Fibroblast of skin of left biceps (primary cell): ENCODE measurements at regions not wholly inside any gene's neighbourhood (a gene's known extent, or its start where the extent isn't known, plus 50 kb on each side); places are given as distances from the start of the nearest gene placed in this dataset.
"Not testable (repeated sequence)": the region's sequence is repeated elsewhere in the genome, so short reads cannot be mapped to it uniquely, and the experiment has no call there.

Source experiments
- DNase-seq, 2 experiments: peaks; one replicate each; pipeline ENCODE4 v3.0.0-alpha.2; 2013; ENCODE audit warnings: low read depth in 2 of 2

DNA sequence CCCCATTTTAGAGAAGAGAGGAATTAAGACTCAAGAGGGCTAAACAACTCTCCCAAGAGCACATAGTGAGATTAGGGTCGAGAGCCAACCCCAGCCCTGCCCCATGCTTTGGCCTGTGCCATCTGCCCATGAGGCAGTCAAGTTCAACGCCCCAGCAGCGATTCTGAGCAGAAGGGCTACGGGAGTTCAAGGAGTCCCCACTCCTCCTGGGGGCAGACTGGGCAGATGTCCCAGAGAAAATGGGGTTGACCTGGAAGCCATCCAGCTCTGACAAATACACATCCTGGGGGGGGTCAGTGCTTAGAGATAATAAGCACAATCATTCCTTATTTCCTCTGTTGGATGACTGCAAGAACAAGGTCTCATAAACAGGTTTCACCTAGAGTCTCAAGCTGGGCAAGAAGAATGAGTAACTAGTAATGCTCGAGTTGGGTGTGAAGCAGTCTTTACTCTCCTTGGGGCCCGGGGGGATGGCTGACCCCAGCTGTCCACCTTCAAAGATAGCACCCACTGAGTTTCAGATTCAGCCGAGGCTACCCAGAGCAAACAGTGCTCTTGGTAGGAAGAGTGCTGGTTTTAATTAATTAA is 716.4 kb downstream of the RNF144A start:
- DNase-seq: no peak

DNA sequence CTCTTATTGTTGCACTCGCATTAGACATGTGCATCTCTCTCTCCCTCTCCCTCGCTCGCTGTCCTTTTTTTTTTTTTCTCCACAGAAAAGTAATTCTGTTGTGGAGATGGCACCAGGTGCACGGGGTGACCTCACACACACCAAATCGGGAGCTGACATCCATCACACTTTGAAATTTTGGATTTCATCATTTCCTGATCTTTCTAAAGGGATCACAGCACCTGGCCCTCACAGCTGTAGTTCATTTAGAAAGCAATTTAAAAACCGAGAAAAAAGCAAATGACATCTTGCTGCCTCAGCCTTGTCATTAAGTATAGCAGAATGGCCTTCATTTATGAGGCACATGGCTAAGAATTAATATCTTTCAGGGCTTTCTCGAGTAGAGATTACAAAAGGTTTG is 717.2 kb downstream of the RNF144A start:
- no peak for DNase-seq

DNA sequence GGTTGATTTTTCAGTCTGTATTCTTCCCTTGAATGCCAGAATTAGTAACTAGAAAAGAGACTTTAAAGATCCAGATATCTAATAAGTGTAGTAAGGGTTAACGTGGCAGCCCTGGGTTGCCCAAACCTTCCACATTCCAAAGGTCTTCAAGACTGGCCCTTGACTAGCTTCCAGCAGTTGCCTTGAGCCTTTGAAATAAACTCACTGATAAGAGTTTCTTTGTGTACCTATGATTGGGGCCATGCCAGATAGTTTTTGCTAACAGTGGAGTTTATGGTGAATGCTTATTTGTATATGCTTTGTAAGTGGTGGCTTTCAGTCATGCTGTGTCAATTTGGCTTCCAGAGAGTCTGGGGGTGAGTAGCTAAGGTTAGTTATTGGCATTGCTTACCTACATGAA is 722.3 kb downstream of the RNF144A start:
- no peak for DNase-seq

DNA sequence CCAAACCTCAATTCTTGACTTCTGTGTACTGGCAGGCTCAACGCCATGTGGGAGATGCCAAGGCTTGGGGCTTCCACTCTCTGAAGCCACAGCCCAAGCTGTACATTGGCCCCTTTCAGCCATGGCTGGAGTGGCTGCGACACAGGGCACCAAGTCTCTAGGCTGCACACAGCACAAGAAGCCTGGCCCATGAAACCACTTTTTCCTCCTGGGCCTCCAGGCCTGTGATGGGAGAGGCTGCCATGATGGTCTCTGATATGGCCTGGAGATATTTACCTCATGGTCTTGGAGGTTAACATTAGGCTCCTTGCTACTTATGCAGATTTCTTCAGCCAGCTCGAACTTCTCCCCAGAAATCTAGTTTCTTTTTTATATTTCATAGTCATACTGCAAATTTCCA is 724.1 kb downstream of the RNF144A start:
- DNase-seq: not testable (repeated sequence)

DNA sequence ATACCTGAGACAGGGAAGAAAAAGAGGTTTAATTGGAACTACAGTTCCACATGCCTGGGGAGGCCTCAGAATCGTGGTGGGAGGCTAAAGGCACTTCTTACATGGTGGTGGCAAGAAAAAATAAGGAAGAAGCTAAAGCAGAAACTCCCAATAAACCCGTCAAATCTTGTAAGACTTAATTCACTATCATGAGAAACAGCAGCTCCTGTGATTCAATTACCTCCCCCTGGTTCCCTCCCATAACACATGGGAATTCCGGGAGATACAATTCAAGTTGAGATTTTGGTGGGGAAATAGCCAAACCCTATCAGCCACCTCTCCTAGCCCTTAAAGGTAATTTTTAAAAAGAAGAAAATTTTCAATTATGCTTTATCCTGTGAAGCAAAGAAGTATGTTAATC is 728.8 kb downstream of the RNF144A start:
- DNase-seq: no peak

DNA sequence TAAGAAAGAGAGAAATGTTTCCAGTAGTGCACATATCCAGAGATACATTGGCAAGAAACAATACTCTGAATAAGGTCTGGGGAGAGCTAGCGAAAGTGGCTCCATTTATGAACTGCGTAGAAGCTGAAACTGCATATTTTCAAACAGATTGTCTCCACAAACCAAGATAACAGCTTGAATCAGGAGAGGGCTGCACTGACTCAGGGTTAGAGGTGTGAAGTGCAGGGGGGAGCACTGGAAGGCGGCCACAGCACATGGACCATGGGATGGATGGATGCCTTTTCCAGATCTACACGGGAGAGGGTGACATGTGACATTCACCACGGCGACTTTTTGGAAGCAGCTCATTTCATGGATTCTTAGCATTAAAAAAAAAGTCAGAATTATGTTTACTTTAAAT is 729.4 kb downstream of the RNF144A start:
- no peak for DNase-seq

DNA sequence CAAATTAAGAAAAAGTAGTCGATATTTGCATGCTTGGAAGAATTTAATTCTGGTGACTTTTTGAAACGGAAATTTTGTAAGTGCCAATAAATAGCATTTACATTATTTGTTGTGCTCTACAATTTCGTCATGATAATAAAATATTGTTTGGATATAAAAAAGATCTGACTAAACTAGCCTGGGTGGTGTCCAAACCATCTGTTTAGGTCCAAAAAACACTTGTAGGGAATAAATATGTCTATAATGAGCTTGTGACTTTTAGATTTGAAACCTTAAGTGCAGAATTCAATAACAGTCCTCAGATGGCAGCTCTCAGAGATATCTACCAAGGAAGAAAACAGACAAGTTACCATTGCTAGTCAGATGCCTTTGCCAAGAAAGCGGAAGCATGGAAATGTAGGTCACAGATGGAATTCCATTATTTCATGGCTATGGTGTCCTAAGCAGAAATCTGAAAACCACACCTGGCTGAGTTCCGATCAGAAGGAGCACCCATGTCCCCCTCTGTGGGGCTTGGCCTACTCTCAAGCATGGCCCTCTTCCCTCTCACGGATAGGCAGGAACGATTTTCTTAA is 731.1 kb downstream of the RNF144A start:
- no peak for DNase-seq

DNA sequence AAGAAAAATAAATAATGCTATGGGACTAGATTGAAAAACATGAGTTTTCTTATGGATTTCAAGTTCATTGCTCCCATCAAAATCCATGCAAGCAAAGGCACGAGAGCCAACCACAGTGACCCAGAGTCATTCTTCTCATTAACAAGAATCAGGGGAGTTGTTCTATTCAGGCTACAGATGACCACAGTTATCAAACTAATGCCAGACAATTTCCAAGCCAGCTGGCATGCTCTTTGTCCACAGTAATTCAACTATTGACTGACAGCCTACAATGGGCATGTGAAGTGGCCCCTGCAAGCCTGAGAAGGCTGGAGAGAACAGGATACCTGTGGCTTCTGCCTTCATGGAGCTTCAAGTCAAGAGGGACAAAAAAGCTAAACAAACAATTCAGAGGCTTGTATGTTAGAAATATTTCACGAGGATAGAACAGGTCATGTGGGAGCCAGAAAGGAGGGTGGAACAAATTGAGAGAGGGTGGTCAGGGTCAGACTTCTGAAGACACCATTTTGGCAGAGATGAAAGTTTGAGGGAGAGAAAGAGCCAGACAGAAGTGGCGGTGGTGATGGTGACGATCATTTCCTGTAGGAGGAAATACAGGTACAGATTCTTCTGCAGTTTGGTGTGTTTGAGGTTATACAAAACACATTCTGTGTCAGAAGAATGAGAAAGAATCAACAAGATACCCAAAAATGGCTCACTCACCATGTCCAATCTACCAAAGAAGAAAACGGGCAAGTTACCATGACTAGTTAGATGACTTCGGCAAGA is 732.4 kb downstream of the RNF144A start:
- no peak for DNase-seq

DNA sequence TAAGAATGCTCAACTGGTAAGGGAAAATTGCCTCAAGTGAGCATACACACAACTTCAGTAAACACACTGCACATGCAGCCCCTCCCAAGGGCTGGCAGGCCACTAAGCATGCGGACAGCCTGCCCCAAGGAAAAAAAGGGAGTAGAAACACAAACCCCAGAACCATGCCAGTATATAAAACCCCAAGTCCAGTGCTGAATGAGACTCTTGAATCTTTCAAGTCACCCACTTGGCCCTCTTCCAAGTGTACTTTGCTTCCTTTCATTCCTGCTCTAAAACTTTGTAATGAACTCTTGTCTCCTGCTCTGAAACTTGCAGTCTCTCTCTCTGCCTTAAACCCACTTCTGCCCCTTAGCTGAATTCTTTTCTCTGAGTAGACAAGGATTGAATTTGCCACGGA is 736.4 kb downstream of the RNF144A start:
- no peak for DNase-seq

DNA sequence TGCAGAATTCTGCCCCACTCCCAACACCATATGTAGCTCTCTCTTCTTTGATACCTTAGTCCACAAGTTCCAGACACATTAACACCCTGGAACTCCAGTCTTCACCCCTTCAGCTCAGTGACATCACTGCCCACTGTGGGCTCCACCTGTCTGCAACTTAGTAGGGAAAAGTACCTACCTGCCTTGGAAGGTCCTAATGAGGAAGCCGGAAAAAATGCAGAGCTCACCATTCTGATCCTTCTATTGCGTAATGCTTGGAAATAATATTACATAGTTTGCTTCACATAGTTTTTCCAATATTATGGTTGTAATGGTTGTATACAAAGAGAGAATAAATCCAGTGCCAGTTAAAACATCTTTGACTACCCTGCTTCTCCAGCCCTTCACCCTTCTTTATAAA is 738.4 kb downstream of the RNF144A start:
- no peak for DNase-seq

DNA sequence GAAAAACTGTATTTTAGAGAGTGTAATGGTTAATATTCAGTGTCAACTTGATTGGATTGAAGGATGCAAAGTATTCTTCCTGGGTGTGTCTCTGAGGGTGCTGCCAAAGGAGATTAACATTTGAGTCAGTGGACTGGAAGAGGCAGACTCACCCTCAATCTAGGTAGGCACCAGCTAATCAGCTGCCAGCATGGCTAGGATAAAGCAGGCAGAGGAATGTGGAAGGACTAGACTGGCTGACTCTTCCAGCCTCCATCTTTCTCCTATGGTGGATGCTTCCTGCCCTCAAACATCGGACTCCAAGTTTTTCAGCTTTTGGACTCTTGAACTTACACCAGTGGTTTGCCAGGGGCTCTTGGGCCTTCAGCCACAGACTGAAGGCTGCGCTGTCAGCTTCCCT is 740.3 kb downstream of the RNF144A start:
- not testable (repeated sequence) for DNase-seq

DNA sequence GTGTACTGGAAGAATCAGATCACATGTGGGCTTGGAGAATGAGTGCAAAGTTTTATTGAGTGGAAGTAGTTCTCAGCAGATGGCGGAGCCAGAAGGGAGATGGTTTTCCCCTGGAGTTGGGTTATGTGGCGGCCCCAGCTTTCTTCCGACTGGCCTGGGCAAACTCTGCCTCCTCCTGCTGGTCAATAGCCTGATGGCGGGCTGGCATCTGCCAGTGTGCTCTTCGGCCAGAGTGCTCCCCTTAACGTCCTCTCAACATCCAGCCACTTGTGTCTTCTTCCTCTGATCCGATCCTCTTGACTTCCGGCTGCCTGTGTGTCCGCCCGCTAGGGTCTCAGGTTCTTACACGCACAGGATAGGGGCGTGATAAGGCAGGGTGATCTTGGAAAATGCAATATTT is 741.3 kb downstream of the RNF144A start:
- no peak for DNase-seq

DNA sequence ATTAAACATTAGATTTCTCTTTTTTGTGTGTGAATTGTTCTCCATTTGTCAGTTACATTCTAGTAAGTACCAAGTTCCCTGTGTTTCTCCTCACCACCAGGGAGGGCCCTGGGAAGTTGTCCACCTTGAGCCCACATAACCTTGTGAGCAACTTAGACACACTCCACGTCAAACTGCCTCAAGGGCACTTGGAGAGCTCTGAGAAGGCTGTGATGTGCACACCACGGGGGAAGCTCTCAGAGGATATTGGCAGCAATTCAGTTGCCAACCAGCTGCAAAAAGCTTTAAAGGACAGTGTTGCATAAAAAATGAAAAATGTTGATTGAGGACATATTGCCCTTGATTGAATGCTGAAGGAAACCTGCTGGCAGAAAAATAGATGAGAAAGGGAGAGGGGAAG is 743.6 kb downstream of the RNF144A start:
- DNase-seq: no peak

DNA sequence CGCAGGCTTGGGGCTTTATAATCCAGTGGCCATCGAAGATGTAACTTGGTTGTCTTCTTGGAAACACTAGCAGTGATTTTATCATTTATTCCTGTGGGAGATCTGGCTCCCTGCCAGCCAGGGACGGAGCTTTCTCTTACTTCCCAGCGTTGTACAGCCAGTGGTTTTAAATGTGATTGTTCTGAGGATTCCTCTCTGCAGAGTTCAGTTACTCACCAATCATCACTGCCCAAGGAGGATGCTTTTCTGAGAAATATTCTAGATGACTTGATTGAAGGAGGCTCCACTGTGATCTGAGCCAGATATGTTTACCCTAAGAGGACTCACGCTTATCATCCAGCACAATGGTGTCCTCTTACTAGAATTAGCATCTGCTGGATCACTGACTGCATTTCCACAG is 744.3 kb downstream of the RNF144A start:
- DNase-seq: no peak

DNA sequence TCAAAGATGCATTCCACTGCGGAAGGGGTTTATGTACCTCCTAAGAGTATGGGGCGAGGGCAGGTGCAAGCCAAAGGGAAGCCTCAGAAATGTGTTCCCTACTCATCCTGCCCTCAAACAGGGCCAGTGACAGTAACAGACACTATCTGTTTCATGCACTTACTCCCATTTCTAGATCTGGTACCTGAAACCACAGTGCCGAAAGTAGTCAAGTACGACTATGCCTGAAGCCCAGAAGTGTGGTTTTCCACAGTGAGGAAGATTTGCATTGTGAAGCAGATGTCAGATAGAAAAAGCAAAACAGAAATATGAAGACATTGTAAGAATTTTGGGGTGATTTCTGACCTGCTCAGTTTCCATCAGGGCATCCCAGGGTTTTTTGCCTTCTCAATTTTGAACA is 748.7 kb downstream of the RNF144A start:
- DNase-seq: no peak

DNA sequence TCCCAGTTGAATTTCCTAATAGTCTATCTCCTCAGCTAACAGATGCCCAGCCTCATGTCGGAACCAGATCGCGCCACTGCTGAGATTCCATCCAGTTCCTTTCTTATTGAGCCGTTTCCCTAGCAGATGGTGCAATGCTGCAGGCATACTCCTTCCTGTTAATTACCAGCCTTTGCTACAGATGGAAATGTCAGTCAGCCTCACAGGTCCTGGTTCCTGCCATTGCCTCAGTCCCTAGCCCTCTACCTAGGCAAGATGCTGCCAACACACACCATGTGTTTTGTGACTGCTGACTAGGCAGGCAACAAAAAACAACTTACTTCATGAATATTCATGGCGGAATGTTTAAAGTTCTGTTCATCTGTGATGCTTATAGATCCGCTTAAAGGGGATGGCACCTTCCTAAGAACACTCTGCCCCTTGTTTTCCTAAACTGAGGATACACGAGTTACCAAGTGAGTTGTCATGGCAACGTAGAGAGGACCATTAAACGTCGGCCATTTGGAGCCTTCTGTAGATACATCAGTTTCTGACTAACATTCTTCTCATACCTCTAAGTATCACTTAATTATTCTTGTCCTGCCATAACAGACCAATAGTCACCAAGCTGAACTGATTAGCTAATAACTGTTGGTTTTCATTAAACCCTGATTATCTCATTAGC is 749.5 kb downstream of the RNF144A start:
- no peak for DNase-seq

DNA sequence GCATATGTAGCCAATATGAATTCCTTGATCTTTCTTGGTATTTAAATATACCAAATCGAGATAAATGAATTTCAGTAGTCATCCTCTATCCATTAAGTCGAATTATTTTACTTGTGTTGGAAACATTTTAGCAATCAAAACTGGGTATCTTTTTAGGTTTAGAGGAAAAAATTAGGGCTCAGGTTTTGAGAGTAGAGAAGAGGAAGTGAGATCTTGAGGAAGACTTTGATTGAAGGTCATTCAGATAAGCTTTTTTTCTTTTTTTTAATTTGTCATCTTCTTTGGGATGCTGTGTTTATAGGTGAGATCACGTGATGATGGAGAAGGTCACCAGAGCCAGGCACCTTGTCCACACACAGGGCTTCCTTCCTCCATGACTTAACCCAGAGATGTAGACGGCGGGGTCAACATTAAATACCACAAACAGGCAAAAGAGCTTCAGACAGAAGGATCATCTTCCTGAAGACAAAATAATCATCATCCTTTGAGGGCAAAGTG is 750.1 kb downstream of the RNF144A start:
- no peak for DNase-seq

DNA sequence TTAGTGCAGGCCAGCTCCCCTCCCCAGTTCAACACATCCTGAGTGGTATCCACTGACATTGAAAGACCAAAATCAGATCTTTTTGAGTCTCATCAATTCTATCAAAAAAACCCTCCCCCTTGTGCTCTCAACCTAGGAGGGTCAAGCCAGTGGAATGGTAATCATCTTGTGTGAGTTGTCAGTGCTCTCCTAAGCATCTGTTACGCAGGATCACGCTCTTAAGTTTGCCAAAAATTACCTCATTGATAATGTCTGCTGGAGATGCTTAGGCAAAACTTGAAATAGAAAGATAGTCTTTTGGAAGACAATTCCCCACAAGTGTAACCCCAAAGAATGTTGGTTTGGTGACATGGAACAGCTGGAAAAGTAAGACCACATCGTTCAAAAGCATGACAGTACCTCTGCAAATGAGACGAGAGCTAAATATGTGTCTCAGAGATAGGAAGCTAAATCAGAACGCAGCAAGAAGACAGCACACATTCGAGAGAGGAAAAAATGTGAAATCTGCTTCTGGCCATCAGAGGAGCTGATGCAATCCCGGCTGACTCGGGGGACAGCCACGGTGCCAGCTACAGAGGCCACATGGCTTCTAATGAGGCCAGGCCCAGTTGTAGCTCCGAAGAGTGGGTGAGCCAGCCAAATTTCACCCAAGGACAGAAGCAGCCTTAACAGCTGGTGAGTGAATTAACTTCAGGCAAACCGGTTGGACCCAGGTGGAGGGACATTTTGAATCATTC is 753.9 kb downstream of the RNF144A start:
- no peak for DNase-seq

DNA sequence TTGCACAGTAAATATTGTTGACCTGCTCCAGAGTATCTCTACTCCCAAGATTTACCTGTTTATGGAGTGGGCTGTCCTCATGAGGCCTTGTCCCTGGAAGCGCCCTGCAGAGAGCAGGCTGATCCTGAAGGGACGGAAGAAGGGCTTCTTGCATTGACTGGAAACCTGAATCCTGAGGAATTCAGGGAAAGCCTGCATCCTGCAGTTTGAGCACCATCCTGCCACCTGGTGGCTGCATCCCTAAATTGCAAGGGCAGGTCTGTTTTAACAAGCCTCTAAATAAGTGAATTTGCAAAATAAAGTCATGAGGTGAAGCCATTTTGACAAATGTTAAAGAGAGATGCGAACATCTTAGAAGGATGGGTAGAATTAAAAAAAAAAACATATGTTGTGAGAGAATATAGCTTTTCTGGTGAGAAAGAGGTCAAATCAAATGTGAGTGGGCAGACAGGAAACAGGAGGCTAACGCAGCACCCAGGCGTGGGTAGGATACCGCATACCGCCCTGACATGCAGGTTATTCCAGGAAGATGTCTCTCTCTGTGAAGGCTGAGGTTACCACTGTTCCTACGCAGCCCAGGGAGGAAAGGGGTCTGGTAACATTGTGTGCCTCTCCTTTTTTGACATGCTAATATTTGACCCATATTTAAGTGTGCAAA is 754.9 kb downstream of the RNF144A start:
- no peak for DNase-seq

DNA sequence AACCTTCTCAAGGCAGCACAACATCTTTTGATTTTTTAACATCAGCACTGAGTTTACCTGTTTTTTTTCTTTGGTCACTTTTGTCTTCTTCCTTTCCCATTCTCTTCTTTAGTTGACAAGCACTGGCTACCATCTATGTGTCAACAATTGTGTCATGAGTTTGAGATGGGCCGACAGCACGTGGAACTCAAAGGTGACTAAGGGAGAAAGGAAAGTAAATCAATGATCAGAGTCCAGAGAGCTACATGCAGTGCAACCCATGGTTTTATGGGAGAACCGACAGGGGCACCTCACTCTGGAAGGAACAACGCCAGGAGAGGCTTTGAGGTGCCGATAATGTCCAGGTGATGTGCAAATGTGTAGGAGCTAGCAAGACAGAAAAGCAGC is 755.5 kb downstream of the RNF144A start:
- DNase-seq: no peak

DNA sequence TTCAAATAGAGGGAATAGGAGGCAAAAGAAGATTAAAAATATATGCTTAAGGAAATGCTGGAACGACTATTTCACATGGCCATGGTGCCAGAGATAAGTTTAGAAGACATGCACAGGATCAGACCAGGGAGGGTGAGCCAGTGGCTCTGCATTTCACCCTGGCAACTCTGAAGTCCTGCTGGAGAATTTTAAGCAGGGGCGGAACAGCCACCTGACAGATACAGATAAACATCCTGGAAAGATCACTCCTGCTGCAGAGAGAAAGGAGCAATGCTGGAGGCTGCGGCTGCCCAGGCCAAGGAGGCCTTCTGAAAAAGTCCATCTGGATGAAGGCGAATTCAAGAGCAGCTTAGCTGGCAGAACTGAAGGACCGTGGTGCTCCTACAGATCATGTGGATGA is 755.9 kb downstream of the RNF144A start:
- DNase-seq: no peak

DNA sequence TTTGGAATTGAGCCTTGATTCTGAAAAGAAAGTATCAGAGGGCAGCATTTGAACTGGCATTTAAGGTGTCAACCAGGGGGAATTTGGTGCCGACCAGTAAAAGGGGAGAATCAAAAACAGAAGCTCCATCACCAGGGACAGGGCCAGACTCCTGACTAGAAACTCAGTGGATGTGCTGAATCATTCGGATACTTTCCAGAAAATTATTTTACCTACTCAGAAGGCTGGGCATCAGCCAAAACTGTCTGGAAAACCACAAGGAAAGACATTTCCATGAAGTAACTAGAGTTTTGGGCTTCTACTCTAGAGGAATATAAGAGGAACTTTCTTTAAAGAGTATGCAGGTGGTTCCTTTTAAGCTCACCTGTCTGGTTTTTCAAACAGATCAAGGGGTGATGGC is 756.6 kb downstream of the RNF144A start:
- peak in 1 of 2 experiments; percentile 62 for DNase-seq
